Muscle of leg (tissue), 3 donors: ENCODE measurements at regions not wholly inside any gene's neighbourhood (a gene's known extent, or its start where the extent isn't known, plus 50 kb on each side); places are given as distances from the start of the nearest gene placed in this dataset.

ENCODE experiments used
- DNase-seq: peaks from one replicate; pipeline ENCODE4 v3.0.0; 2013
- H3K27ac ChIP-seq: one replicate; pipeline ENCODE4 v1.5.1; 2013; ENCODE audit warnings: mild to moderate bottlenecking, low read length, control low read depth
- H3K27me3 ChIP-seq: one replicate; pipeline ENCODE4 v1.6.1; 2013; ENCODE audit warnings: low read length; ENCODE audit not compliant: control insufficient read depth, insufficient read depth
- H3K36me3 ChIP-seq: one replicate; pipeline ENCODE4 v1.6.1; 2013; ENCODE audit warnings: low read length; ENCODE audit not compliant: control insufficient read depth, insufficient read depth
- H3K4me1 ChIP-seq: one replicate; pipeline ENCODE4 v1.6.1; 2013; ENCODE audit warnings: low read length; ENCODE audit not compliant: control insufficient read depth, insufficient read depth
- H3K4me3 ChIP-seq: one replicate; pipeline ENCODE4 v1.5.1; 2013; ENCODE audit warnings: low read length, control low read depth
- H3K9me3 ChIP-seq: replicated peaks from 2 replicates; pipeline ENCODE4 v1.6.1; 2013; ENCODE audit warnings: low read depth, low read length; ENCODE audit not compliant: control insufficient read depth
- WGBS: methylation state at CpG from one replicate; pipeline ENCODE4 v1.1.5; 2013; ENCODE audit warnings: missing lambda C conversion rate; ENCODE audit not compliant: insufficient coverage; 5-methylcytosine and 5-hydroxymethylcytosine counted together

- Histone ChIP-seq H3K27ac (no peak overlapping the region), H3K4me3 (no peak overlapping the region), H3K9me3 (no peaks in the 10 kb centered on the region), H3K27me3 (no peaks in the 10 kb centered on the region), H3K4me1 (no peaks in the 10 kb centered on the region), H3K36me3 (no peaks in the 10 kb centered on the region)
- no CpG with 5 or more reads among the region's 3 CpGs for WGBS
- DNase-seq, result no peak
Observed at GRCh38 chr5:85052826-85053225, 668.1 kb upstream of the EDIL3 start.

- WGBS, result 100% methylated on average over 5 of the region's 8 CpGs
- no peaks in the 10 kb centered on the region for H3K27me3 ChIP-seq
- no peaks in the 10 kb centered on the region for H3K36me3 ChIP-seq
- no peaks in the 10 kb centered on the region for H3K4me1 ChIP-seq
- H3K4me3 ChIP-seq, result no peak overlapping the region
- H3K9me3 ChIP-seq, result no peaks in the 10 kb centered on the region
- no peak overlapping the region for H3K27ac ChIP-seq
- DNase-seq, result no peak
Observed at GRCh38 chr5:85069659-85070640, 685.3 kb upstream of the EDIL3 start.

GRCh38 chr5:85077581-85077980, 692.9 kb upstream of the EDIL3 start:
- Histone ChIP-seq H3K27ac (no peak overlapping the region), H3K4me1 (no peaks in the 10 kb centered on the region), H3K36me3 (no peaks in the 10 kb centered on the region), H3K27me3 (no peaks in the 10 kb centered on the region), H3K9me3 (no peaks in the 10 kb centered on the region), H3K4me3 (no peak overlapping the region)
- no peak for DNase-seq

- H3K27ac ChIP-seq, result no peak overlapping the region
- H3K36me3 ChIP-seq, result no peaks in the 10 kb centered on the region
- no peak for DNase-seq
- WGBS, result 100% methylated on average over 1 of the region's 2 CpGs
- no peak overlapping the region for H3K4me3 ChIP-seq
- H3K9me3 ChIP-seq, result no peaks in the 10 kb centered on the region
- H3K4me1 ChIP-seq, result no peaks in the 10 kb centered on the region
- no peaks in the 10 kb centered on the region for H3K27me3 ChIP-seq
Observed at GRCh38 chr5:85096421-85096820, 711.7 kb upstream of the EDIL3 start.

- WGBS, result no CpG with 5 or more reads among the region's 1 CpG
- no peak for DNase-seq
- H3K9me3 ChIP-seq, result no peaks in the 10 kb centered on the region
- H3K4me1 ChIP-seq, result no peaks in the 10 kb centered on the region
- H3K27ac ChIP-seq, result no peak overlapping the region
- no peaks in the 10 kb centered on the region for H3K27me3 ChIP-seq
- no peak overlapping the region for H3K4me3 ChIP-seq
- no peaks in the 10 kb centered on the region for H3K36me3 ChIP-seq
Observed at GRCh38 chr5:85108471-85108870, 723.8 kb upstream of the EDIL3 start.

- H3K9me3 ChIP-seq, result no peaks in the 10 kb centered on the region
- no peak overlapping the region for H3K4me3 ChIP-seq
- H3K27ac ChIP-seq, result no peak overlapping the region
- H3K27me3 ChIP-seq, result no peaks in the 10 kb centered on the region
- WGBS, result no CpG with 5 or more reads among the region's 1 CpG
- H3K36me3 ChIP-seq, result no peaks in the 10 kb centered on the region
- DNase-seq, result no peak
- no peaks in the 10 kb centered on the region for H3K4me1 ChIP-seq
Observed at GRCh38 chr5:85109616-85110015, 724.9 kb upstream of the EDIL3 start.

GRCh38 chr5:85132269-85132668, 747.6 kb upstream of the EDIL3 start:
- no peak overlapping the region for H3K4me3 ChIP-seq
- H3K36me3 ChIP-seq, result no peaks in the 10 kb centered on the region
- no CpG with 5 or more reads among the region's 1 CpG for whole genome bisulfite sequencing
- H3K27me3 ChIP-seq, result no peaks in the 10 kb centered on the region
- H3K4me1 ChIP-seq, result no peaks in the 10 kb centered on the region
- no peak overlapping the region for H3K27ac ChIP-seq
- no peak for DNase-seq
- H3K9me3 ChIP-seq, result no peaks in the 10 kb centered on the region

GRCh38 chr5:85140471-85140870, 755.8 kb upstream of the EDIL3 start:
- no peak overlapping the region for H3K27ac ChIP-seq
- H3K27me3 ChIP-seq, result no peaks in the 10 kb centered on the region
- H3K4me3 ChIP-seq, result no peak overlapping the region
- no peaks in the 10 kb centered on the region for H3K36me3 ChIP-seq
- DNase-seq, result no peak
- no peaks in the 10 kb centered on the region for H3K9me3 ChIP-seq
- H3K4me1 ChIP-seq, result no peaks in the 10 kb centered on the region

GRCh38 chr5:85143138-85143537, 758.5 kb upstream of the EDIL3 start:
- Histone ChIP-seq H3K27me3 (no peaks in the 10 kb centered on the region), H3K9me3 (no peaks in the 10 kb centered on the region), H3K4me1 (no peaks in the 10 kb centered on the region), H3K4me3 (no peak overlapping the region), H3K27ac (no peak overlapping the region), H3K36me3 (no peaks in the 10 kb centered on the region)
- 33% methylated on average over 3 of the region's 3 CpGs for WGBS
- DNase-seq, result no peak

- no CpG with 5 or more reads among the region's 2 CpGs for WGBS
- Histone ChIP-seq H3K27me3 (no peaks in the 10 kb centered on the region), H3K9me3 (no peaks in the 10 kb centered on the region), H3K4me1 (no peaks in the 10 kb centered on the region), H3K27ac (no peak overlapping the region), H3K4me3 (no peak overlapping the region), H3K36me3 (no peaks in the 10 kb centered on the region)
- no peak for DNase-seq
Observed at GRCh38 chr5:85148701-85149100, 764.0 kb upstream of the EDIL3 start.

- DNase-seq, result no peak
- H3K4me1 ChIP-seq, result no peaks in the 10 kb centered on the region
- H3K27ac ChIP-seq, result no peak overlapping the region
- H3K9me3 ChIP-seq, result peaks cover 3% of the 10 kb centered on the region
- no peaks in the 10 kb centered on the region for H3K27me3 ChIP-seq
- H3K36me3 ChIP-seq, result no peaks in the 10 kb centered on the region
- H3K4me3 ChIP-seq, result no peak overlapping the region
- WGBS, result no CpG with 5 or more reads among the region's 6 CpGs
Observed at GRCh38 chr5:85159395-85159794, 774.7 kb upstream of the EDIL3 start.
